ENCODE measurements at regions not wholly inside any gene's neighbourhood (a gene's known extent, or its start where the extent isn't known, plus 50 kb on each side); places are given as distances from the start of the nearest gene placed in this dataset.

DNA sequence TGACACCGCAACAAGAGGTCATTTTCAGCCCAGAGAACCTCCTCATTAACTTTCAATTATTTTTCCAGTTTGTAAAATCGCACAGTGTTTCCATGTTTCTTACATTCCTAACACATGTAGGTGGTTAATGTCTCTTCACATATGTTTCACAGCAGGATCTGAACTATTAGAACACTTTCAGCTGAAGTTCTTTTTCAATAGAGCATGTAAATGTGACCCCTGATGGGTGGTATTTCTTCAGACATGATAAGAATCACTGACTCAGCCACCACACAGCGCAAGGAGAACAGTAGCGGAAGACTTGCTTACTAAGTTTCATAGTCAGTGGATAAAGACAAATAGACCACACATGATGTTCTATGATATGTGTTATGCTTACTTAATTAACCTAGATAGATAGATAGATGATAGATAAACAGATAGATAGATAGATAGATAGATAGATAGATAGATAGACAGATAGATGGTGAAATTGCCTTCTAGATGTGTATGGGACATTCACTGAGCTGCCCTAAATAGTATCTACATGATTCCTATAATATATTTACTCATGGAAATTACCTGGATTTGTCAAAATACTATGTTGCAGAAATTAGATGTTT lies 1992.1 kb upstream of the NUDT12 start:
- H3K27ac ChIP-seq: no peak overlapping the region
- no peaks in the 10 kb centered on the region for H3K27me3 ChIP-seq (replicated peaks; ENCODE audit: insufficient read depth)
- no peak overlapping the region for H3K4me3 ChIP-seq
- DNase-seq (ENCODE audit: low spot score): no peak
- no peaks in the 10 kb centered on the region for H3K4me1 ChIP-seq (replicated peaks)
- no peaks in the 10 kb centered on the region for H3K9me3 ChIP-seq
- no peaks in the 10 kb centered on the region for H3K36me3 ChIP-seq
- intact Hi-C loops (cut with DNase I): no loop called here
- 90% methylated on average over 4 of the region's 4 CpGs for WGBS
- TF ChIP-seq POLR2A (IDR thresholded peaks at IDR 0.05): no peak
- TF ChIP-seq POLR2AphosphoS5 (IDR thresholded peaks at IDR 0.05): no peak
- no peak for TF ChIP-seq CTCF (IDR thresholded peaks at IDR 0.05)

DNA sequence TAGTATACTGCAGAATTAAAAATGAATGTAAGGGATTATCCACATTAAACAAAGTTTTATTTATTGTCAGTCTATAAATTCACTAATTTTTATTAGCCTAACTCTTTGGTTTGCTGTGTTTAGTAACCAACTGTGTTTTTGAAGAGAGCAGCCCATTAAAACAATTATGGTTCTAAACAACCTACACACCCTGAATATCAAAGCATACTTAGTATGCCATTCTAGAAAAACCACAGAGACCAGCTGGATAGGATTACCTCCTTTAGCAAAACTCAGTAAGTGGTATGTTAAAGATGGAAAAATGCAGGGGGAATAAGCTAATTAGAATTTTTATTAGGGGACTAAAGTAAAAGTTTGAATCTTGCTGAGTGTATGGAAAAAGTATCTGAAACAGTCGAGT lies 1981.7 kb upstream of the NUDT12 start:
- intact Hi-C loops (cut with DNase I): no loop called here
- H3K27me3 ChIP-seq (replicated peaks; ENCODE audit: insufficient read depth): no peaks in the 10 kb centered on the region
- whole genome bisulfite sequencing: 44% methylated on average over 1 of the region's 1 CpG
- no peak overlapping the region for H3K4me3 ChIP-seq
- H3K9me3 ChIP-seq: no peaks in the 10 kb centered on the region
- no peak overlapping the region for H3K27ac ChIP-seq
- TF ChIP-seq CTCF (IDR thresholded peaks at IDR 0.05) (no peak), POLR2A (IDR thresholded peaks at IDR 0.05) (no peak), POLR2AphosphoS5 (IDR thresholded peaks at IDR 0.05) (no peak)
- no peaks in the 10 kb centered on the region for H3K36me3 ChIP-seq
- no peaks in the 10 kb centered on the region for H3K4me1 ChIP-seq (replicated peaks)
- DNase-seq (ENCODE audit: low spot score): no peak

DNA sequence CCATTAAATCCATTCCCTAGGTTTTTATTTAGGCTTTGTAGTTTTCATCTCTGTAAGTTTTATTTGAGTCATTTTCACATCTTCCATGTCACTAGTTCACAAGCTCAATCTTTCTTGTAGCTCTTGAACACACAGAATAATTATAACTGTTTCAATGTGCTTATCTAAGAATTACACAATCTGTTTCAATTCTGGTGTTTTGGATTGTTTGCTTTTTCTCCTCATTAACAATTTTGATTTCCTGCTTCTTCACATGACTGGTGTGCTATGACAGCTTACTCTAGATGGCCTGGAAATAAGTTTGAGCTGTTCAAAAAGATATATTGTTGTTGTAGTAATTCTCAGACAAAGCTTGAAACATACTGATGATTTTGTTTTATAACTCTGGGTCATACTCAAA lies 1974.1 kb upstream of the NUDT12 start:
- no peak overlapping the region for H3K27ac ChIP-seq
- no peak for DNase-seq (ENCODE audit: low spot score)
- no peaks in the 10 kb centered on the region for H3K4me1 ChIP-seq (replicated peaks)
- TF ChIP-seq CTCF (IDR thresholded peaks at IDR 0.05) (no peak), POLR2AphosphoS5 (IDR thresholded peaks at IDR 0.05) (no peak), POLR2A (IDR thresholded peaks at IDR 0.05) (no peak)
- no peak overlapping the region for H3K4me3 ChIP-seq
- no peaks in the 10 kb centered on the region for H3K27me3 ChIP-seq (replicated peaks; ENCODE audit: insufficient read depth)
- H3K36me3 ChIP-seq: no peaks in the 10 kb centered on the region
- intact Hi-C loops (cut with DNase I): no loop called here
- H3K9me3 ChIP-seq: no peaks in the 10 kb centered on the region

GRCh38 chr5:105530716-105531261 lies 1968.2 kb upstream of the NUDT12 start:
- no peak for DNase-seq (ENCODE audit: low spot score)
- 64% methylated on average over 3 of the region's 3 CpGs for whole genome bisulfite sequencing
- Histone ChIP-seq H3K4me1 (replicated peaks) (no peaks in the 10 kb centered on the region), H3K4me3 (no peak overlapping the region), H3K27ac (no peak overlapping the region), H3K27me3 (replicated peaks; ENCODE audit: insufficient read depth) (no peaks in the 10 kb centered on the region), H3K36me3 (no peaks in the 10 kb centered on the region), H3K9me3 (no peaks in the 10 kb centered on the region)
- intact Hi-C loops (cut with DNase I): no loop called here
- TF ChIP-seq POLR2A (IDR thresholded peaks at IDR 0.05): no peak
- TF ChIP-seq POLR2AphosphoS5 (IDR thresholded peaks at IDR 0.05): no peak
- no peak for TF ChIP-seq CTCF (IDR thresholded peaks at IDR 0.05)

- 73% methylated on average over 5 of the region's 5 CpGs for WGBS
- H3K27ac ChIP-seq: no peak overlapping the region
- no peaks in the 10 kb centered on the region for H3K36me3 ChIP-seq
- no peak for DNase-seq (ENCODE audit: low spot score)
- intact Hi-C loops (cut with DNase I): no loop called here
- TF ChIP-seq POLR2AphosphoS5 (IDR thresholded peaks at IDR 0.05): no peak
- no peak for TF ChIP-seq POLR2A (IDR thresholded peaks at IDR 0.05)
- no peaks in the 10 kb centered on the region for H3K9me3 ChIP-seq
- H3K27me3 ChIP-seq (replicated peaks; ENCODE audit: insufficient read depth): no peaks in the 10 kb centered on the region
- H3K4me1 ChIP-seq (replicated peaks): no peaks in the 10 kb centered on the region
- H3K4me3 ChIP-seq: no peak overlapping the region
Observed at GRCh38 chr5:105529851-105530250, 1967.3 kb upstream of the NUDT12 start.
